GM12878 (cell line): ENCODE measurements at regions not wholly inside any gene's neighbourhood (a gene's known extent, or its start where the extent isn't known, plus 50 kb on each side); places are given as distances from the start of the nearest gene placed in this dataset.

Experiments
- CTCF ChIP-seq, 3 experiments: IDR thresholded peaks in 2 of 3; conservative IDR thresholded peaks in 1 of 3; 2 replicates each; pipeline ENCODE4 v1.5.1; 2011; ENCODE audit warnings: low read depth in 3 of 3, low read length in 3 of 3, mild to moderate bottlenecking in 3 of 3, control low read depth in 2 of 3, moderate library complexity in 2 of 3, inconsistent platforms in 1 of 3, mixed read lengths in 1 of 3; ENCODE audit not compliant: control insufficient read depth in 2 of 3, insufficient read depth in 1 of 3; ENCODE audit errors: extremely low read depth in 1 of 3
- POLR2AphosphoS5 ChIP-seq: IDR thresholded peaks from 2 replicates; pipeline ENCODE4 v1.6.1; 2011; ENCODE audit warnings: mild to moderate bottlenecking, low read length, inconsistent platforms
- YY1 ChIP-seq: IDR thresholded peaks from 2 replicates; pipeline ENCODE4 v1.6.1; 2011; ENCODE audit warnings: low read depth, mild to moderate bottlenecking, low read length

DNA sequence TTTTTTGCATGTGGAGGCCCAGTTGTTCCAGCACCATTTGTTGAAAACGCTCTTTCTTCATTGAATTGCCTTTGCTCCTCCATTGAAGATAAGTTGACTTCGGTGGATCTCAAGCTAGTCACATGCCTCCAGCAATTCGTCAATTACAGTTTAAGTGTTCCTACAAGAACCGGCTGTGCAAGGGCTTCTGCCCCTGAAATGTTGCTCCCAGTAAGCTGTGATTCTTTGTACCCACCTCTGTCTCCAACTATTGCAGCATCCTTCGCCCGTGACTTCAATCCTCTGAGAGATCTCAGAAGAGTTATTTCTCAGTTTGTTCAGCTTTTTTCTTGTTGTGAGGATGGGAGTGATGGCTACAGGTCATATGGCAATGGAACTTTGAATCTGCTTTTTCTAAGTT lies 194.2 kb upstream of the B3GAT1 start:
- TF ChIP-seq YY1 (no peak), CTCF (IDR thresholded peaks at IDR 0.05 in 2 of 3, conservative IDR thresholded peaks at IDR 0.05 in 1 of 3; ENCODE audit: control insufficient read depth in 2 of 3, extremely low read depth in 1 of 3, insufficient read depth in 1 of 3, low read depth in 3 of 3, low read length in 3 of 3) (no peak), POLR2AphosphoS5 (no peak)
